KOPT-K1 (cell line): ENCODE measurements at regions not wholly inside any gene's neighbourhood (a gene's known extent, or its start where the extent isn't known, plus 50 kb on each side); places are given as distances from the start of the nearest gene placed in this dataset.

Experiments used
- H3K27ac ChIP-seq: fragments of 200-600 bp; sonication (generic); 2 replicates; pipeline ENCODE4 v1.5.1; 2016; ENCODE audit warnings: antibody characterized with exemption, mild to moderate bottlenecking, low read depth, low read length; ENCODE audit not compliant: poor library complexity, severe bottlenecking
- H3K36me3 ChIP-seq: fragments of 200-600 bp; sonication (generic); 2 replicates; pipeline ENCODE4 v1.5.1; 2017; ENCODE audit warnings: antibody characterized with exemption, mild to moderate bottlenecking, low read length, moderate library complexity; ENCODE audit not compliant: insufficient read depth
- H3K9me3 ChIP-seq: fragments of 200-600 bp; sonication (generic); 2 replicates; pipeline ENCODE4 v1.5.1; 2017; ENCODE audit warnings: antibody characterized with exemption, low read length, mild to moderate bottlenecking; ENCODE audit not compliant: insufficient read depth, poor library complexity, severe bottlenecking

DNA sequence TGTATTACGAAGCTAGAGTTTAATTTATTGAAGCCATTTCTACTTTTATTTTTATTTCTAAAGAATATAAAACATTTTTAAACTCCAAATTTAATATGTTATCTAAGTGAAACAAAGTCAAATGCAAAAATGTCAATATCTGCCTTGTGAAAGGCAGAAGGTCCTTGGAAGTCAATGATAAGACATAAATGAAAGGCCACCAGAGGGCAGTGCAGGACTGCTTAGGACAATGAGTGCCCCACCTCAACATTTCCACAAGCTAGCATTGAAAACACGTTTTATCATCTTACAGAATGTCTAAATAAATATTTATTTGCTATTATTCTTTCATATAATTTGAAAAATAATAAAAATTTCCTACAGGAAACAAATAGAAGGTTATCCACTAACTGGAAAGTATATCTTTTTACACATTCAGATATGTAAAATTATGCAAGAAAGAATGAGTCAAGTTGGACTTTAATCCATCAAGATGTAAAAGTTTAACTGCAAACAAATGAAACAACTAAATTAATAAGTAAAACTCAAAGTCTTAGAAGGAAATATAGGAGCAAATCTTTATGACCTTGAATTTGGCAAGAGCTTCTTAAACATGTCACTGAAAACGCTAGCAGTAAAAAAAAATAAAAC, 140.1 kb upstream of the FMN2 start:
- H3K27ac ChIP-seq, result no peak overlapping the region
- H3K36me3 ChIP-seq, result no peaks in the 10 kb centered on the region
- H3K9me3 ChIP-seq, result no peaks in the 10 kb centered on the region

DNA sequence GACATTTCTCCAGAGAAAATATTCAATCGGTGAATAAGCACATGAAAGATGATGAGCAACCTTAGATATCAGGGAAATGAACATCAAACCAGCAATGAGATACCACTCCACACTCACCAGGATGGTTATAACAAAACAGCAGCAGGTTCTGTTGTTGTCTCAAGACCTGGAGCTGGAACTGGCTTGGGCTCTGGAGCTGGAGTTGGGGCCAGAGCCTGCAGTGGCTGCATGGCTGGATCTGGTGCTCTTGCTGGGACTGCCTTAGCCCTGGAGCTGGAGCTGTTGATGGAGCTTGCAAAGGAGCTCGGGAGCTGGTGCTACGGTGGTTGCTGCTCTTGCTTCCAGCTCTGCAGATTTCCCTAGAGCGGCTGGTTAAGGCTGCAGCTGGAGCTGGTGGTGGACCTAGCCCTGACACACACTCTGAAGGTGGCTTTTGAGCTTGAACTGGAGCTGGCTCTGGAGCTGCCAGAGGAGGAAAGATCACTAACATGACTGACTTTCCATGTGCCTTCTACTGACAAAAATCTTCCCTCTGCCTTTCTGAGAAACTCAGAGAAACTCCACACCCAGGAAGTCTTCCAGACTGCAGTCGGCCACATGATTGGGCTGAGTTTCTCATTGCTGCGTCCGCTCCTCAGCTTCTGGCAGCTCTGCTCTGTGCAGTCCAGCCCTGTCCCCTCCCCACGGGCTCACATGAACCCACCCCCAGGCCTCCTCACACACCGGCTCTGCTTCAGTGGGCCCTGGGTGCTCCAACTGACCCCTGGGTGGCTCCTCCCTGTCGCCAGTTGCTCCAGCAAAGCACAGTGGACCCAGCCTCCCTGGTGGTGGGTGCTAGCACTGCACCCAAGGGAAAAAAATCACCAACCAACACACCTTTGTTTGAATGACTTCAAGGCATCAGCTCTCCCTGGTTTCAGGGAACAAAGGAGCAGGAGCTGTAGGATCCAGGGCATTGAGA, 139.1 kb upstream of the FMN2 start:
- H3K27ac ChIP-seq, result no peak overlapping the region
- H3K9me3 ChIP-seq, result no peaks in the 10 kb centered on the region
- no peaks in the 10 kb centered on the region for H3K36me3 ChIP-seq

DNA sequence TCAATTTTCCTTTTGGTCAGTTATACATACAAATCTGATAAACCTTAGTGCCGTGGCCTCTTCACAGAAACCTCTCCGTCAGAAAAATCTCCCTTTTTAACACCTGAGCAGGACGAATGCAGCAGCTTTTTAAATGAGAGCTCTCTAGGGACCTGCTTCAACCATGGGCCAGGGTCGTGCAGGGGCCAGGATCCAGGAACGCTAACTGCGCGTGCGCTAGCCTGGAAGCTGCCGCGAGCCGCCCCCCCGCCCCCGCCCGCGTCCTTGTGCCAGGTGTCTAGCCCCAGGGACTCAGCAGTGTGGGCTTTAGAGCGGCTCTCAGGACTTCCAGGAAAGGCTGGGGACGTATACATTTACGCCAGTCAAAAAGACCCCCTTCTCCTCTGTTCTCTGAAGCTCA, 136.8 kb upstream of the FMN2 start:
- no peaks in the 10 kb centered on the region for H3K9me3 ChIP-seq
- no peak overlapping the region for H3K27ac ChIP-seq

DNA sequence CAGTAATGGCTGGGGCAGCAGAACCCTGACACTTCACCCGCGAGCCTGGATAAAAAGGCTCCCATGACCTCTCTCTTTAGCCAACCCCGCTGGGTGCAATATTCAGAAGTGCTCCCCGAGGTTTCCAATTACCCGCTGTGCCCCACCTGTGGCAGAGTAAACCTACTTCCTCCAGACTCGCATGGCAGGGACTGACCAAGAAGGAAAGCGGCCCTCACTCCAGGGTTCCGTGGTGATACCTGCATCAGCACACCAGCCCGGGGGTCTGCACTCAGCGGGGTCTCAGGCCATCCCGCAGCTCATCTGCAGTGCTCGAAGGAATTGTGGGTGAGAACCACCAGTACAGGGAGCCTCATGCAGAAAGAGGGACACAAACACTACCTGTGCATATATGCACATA, 136.3 kb upstream of the FMN2 start:
- no peaks in the 10 kb centered on the region for H3K9me3 ChIP-seq
- no peaks in the 10 kb centered on the region for H3K36me3 ChIP-seq
- H3K27ac ChIP-seq, result no peak overlapping the region

More for the DNA sequence above, 136.8 kb upstream of the FMN2 start:
- H3K36me3 ChIP-seq, result no peaks in the 10 kb centered on the region

DNA sequence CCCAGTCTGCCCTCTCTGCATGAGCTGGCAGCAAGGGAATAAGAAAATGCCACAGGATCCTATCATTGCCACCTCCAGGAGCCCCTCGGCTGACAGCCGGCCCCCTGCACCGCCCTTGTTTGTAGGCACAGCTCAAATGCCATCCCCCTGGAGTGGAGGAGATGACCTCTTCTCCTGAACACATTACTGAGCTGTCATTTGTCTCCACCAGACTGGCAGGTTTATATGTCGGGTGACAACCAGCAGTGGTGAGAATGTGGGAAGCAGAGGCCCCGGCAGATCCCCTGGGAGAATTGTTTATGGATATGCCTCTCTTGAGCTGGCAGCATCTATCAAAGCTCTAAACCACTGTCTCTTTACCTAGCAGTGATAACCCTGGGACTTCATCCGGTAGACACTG, 135.4 kb upstream of the FMN2 start:
- Histone ChIP-seq H3K9me3 (no peaks in the 10 kb centered on the region), H3K36me3 (no peaks in the 10 kb centered on the region), H3K27ac (no peak overlapping the region)

DNA sequence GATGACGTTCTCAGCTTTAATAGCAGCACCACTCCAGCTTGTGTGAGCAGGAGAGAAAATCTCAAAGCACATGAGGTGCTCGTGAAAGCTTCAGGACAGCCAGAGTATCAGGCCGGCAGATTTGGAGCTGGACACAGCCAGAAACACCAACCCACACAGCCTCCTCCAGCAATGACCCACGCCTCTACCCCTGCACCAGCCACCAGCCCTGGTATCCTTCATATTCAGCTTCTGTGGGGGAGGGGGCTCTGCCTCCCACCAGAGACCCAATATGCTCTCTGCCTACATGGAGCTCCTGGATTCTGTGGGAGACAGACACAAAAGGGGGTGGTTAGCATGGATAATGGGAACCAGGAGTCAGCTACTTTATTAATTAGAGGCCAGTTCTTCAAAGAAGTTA, 133.6 kb upstream of the FMN2 start:
- Histone ChIP-seq H3K36me3 (no peaks in the 10 kb centered on the region), H3K27ac (no peak overlapping the region)

DNA sequence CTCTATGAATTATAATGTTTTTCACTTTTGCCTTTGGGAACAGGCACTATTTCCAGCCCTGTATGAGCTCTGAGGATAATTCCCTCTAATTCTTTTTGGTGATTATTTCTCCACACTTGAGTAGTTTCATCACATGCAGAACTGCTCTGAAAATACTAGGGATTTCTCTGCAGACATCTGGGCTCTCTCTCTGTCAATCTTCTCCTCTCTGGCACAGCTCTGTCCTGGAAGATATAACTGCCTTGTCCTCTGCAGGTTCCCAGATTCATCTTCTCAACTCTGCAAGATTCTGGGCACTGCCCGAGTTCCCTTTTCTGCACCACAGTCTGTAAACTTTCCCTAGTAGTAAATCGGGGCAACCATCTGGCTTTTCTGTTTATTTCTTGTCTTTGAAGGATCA, 131.3 kb upstream of the FMN2 start:
- no peaks in the 10 kb centered on the region for H3K9me3 ChIP-seq
- no peak overlapping the region for H3K27ac ChIP-seq
- no peaks in the 10 kb centered on the region for H3K36me3 ChIP-seq

More for the DNA sequence above, 133.6 kb upstream of the FMN2 start:
- no peaks in the 10 kb centered on the region for H3K9me3 ChIP-seq

DNA sequence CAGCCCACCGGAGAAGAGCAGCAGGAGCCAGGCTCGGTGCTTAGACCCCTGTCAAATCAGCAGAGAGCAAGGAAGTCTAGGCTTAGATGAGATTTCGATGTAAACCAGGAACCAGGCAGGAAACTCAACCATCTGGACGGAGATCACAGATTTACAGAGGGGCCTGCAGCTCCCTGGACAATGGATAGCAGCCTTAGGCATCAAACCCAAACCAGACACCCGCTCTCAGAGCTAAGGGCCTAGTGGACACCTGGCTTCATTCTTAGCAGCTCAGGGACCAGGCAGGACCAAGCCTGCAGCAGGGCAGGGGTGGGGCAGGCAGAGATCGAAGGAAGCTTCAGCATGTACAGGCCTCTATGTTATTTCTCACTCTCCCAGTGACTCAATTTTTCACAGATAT, 127.8 kb upstream of the FMN2 start:
- H3K27ac ChIP-seq, result no peak overlapping the region
- H3K36me3 ChIP-seq, result no peaks in the 10 kb centered on the region

DNA sequence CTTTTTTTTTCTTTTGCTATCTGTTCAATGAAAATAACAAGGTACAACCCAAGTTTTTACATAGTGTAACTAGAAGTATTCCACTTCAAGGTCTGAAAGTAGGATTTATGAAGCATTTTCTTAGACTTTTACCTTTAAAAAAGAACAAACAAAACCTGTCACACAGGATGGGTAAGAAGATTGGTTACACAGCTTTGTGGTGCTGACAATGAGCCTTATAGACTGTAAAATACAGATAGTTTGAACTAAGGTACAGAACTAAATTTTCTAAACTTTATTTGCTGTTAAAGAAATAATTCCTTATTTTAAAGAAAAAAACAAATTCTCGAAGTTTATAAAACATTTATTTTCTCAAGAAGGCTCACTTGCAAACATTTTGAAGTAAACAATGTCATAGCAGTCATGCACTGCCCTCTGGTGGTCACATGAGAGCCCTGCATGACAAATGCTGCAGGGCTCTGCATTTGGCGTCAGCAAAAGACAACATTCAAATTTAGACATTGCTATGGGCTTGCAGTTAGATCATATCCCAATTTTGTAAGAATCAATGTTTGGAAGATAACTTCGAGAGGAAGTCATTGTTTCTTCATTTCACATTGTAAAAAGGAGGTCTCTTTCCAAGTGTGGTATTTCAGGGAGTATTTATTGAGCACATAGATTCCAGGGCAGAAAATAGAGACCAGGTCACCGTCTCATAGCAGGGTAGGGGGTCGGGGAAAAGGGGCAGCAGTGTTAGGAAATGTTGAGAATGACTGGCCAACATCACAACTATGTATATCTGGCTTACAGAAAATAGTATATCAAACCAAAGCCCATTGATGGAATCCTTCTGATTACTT, 115.3 kb upstream of the FMN2 start:
- Histone ChIP-seq H3K9me3 (peaks cover 8% of the 10 kb centered on the region), H3K36me3 (no peaks in the 10 kb centered on the region), H3K27ac (no peak overlapping the region)

More for the DNA sequence above, 127.8 kb upstream of the FMN2 start:
- H3K9me3 ChIP-seq, result no peaks in the 10 kb centered on the region

DNA sequence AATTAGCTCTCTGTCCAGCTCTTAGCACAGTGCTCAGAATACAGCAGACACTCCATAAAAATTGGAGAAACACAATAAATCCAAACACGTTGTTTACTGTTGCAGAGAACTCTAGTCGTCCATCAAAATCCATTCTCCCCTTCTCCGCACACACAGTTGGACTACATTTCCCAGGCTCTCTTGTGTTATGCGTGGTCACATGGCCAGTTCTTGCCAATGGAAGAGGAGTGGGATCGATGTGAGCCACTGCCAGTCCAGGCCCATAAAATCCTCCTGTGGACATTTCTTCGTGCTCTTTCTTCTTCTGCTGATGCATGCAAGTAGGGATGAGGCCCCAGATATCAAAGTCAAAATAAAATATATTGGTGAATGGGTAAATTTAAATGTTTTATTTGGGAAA, 114.3 kb upstream of the FMN2 start:
- Histone ChIP-seq H3K27ac (no peak overlapping the region), H3K9me3 (peaks cover 8% of the 10 kb centered on the region), H3K36me3 (no peaks in the 10 kb centered on the region)

DNA sequence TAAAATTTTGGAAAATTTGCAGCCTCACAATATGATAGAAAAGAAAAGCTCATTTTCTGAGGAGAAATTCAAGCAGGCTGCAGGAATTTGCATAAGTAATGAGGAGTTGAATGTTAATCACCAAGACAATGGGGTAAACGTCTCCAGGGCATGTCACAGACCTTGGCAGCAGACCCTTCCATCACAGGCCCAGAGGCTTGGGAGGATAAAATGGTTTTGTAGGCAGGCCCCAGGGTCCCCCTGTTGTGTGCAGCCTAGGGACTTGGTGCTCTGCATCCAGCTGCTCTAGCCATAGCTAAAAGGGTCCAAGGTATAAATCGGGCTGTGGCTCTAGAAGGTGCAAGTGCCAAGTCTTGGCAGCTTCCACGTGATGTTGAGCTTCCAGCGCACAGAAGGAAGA, 112.2 kb upstream of the FMN2 start:
- Histone ChIP-seq H3K27ac (no peak overlapping the region), H3K9me3 (peaks cover 8% of the 10 kb centered on the region), H3K36me3 (no peaks in the 10 kb centered on the region)

DNA sequence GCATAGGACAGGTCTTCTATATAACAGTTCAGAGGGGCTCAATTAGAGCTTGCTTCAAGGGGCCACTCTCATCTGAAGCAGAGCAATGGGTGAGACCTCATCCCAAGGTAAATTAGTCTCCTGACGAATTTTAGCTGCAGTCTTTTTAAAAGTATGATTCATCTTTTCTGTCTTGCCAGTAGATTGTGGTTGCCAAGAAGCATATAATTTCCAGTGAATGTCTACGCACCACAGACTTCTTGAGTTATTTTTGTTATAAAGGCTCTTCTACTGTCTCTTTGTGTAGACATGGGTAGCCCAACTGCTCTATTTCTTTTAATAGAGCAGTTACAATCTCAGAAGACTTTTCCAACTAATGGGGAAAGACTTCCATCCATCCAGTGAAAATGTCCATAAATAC, 108.9 kb upstream of the FMN2 start:
- peaks cover 17% of the 10 kb centered on the region for H3K9me3 ChIP-seq
- H3K36me3 ChIP-seq, result no peaks in the 10 kb centered on the region
- H3K27ac ChIP-seq, result no peak overlapping the region

DNA sequence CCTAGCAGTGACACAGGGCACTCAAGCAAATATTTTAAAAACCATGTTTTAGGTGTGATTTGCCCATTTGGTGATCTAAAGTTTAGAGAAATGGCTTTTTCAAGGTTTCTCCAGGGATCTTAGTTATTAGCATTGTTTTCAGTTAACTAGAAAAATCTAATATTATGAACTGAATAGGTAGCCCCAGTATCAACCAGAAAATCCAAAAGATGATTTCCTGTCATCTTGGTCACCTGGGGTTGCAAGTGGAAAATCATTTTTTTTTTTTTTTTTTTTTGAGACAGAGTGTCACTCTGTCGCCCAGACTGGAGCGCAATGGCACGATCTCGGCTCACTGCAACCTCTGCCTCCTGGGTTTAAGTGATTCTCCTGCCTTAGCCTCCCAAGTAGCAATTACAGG, 106.6 kb upstream of the FMN2 start:
- Histone ChIP-seq H3K9me3 (peaks cover 9% of the 10 kb centered on the region), H3K27ac (no peak overlapping the region), H3K36me3 (no peaks in the 10 kb centered on the region)

DNA sequence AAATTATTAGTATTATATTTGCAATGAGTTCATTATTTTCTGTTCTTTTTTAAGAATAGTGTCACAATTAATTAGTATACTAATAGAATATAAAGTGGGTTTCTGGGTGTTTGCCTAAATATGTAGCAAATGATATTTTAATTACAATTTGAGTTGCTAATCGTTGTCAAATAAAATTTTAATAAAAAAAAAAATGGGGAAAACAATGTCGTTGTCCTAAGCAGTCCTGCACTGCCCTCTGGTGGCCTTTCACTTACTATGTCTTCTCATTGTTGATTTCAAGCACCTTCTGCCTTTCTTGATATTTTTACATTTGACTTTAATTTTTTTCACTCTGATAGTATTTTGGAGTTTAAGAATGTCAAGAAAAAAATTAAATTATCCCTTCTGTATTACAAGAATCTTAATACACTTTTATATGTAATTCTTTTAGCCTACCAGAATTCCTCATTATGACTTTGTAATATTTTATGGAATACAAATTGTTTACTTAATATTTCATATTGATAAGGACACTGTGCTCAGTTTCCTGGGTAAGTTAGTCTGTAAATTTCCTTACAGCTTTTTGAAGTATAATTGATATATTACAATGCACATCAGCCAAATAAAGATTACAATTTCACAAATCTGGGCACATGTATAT, 104.5 kb upstream of the FMN2 start:
- Histone ChIP-seq H3K36me3 (no peaks in the 10 kb centered on the region), H3K9me3 (peaks cover 9% of the 10 kb centered on the region), H3K27ac (no peak overlapping the region)

DNA sequence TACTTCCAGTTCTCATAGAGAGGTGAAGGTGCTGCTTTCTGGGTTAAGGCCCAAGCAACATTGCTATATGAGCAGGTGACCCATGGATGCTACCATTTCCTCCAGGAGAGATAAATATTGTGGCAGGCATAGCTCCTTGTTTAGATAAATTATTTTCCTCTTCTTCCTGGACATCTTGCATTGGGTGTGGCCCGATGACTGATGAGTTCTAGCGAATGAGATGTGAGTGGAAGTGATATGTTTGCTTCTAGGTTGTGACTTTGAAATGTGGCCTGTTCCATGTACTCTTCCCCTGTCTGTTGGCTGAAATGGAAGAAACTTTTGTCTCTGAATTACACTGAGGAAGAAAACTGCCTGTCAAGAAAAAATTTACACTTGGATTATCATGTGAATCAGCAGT, 101.7 kb upstream of the FMN2 start:
- peaks cover 6% of the 10 kb centered on the region for H3K9me3 ChIP-seq
- no peaks in the 10 kb centered on the region for H3K36me3 ChIP-seq
- H3K27ac ChIP-seq, result no peak overlapping the region
